ENCODE measurements at regions not wholly inside any gene's neighbourhood (a gene's known extent, or its start where the extent isn't known, plus 50 kb on each side); places are given as distances from the start of the nearest gene placed in this dataset.

DNA sequence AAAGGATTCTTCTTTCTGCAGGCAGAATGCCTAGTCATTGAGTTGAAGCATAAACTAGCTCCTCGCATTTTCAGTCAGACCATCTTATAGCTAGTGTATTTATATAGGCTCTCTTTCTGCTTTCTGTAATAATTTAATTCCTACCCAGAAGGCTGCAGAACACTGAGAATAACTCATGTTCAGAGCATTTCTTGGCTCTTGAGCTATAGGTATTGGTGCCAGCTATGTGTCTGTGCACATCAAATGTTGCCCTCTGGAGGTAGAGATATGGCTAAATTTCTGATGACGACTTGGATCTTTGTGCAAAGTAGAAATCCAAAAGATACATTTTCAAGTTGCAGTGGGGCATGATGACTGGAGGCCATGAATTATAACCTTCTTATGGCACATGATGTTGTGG is 336.2 kb upstream of the TPM1 start:
- Histone ChIP-seq H3K4me3 (replicated peaks in 1 of 4; ENCODE audit: control extremely low read depth in 1 of 4, insufficient read depth in 1 of 4, low read depth in 3 of 4, low read length in 4 of 4) (no peak overlapping the region), H3K27ac (ENCODE audit: insufficient read depth, low read length) (no peak overlapping the region), H3K79me2 (ENCODE audit: control insufficient read depth, insufficient read depth, low read length) (no peaks in the 10 kb centered on the region), H4K20me1 (ENCODE audit: control insufficient read depth, extremely low read depth, insufficient read depth, low read length) (no peaks in the 10 kb centered on the region), H3K9ac (ENCODE audit: insufficient read depth, low read length) (no peak overlapping the region), H3K4me2 (ENCODE audit: extremely low read depth, insufficient read depth, low read length) (no peak overlapping the region), H3K4me1 (ENCODE audit: control insufficient read depth, extremely low read depth, insufficient read depth, low read length) (no peaks in the 10 kb centered on the region), H3K9me3 (ENCODE audit: control insufficient read depth, insufficient read depth, low read depth, low read length) (no peaks in the 10 kb centered on the region), H2AFZ (ENCODE audit: low read length) (no peak overlapping the region), H3K27me3 (ENCODE audit: control insufficient read depth, insufficient read depth, low read length) (no peaks in the 10 kb centered on the region), H3K36me3 (ENCODE audit: control insufficient read depth, insufficient read depth, low read length) (peaks cover 1% of the 10 kb centered on the region)
- TF ChIP-seq, protein P1, sequence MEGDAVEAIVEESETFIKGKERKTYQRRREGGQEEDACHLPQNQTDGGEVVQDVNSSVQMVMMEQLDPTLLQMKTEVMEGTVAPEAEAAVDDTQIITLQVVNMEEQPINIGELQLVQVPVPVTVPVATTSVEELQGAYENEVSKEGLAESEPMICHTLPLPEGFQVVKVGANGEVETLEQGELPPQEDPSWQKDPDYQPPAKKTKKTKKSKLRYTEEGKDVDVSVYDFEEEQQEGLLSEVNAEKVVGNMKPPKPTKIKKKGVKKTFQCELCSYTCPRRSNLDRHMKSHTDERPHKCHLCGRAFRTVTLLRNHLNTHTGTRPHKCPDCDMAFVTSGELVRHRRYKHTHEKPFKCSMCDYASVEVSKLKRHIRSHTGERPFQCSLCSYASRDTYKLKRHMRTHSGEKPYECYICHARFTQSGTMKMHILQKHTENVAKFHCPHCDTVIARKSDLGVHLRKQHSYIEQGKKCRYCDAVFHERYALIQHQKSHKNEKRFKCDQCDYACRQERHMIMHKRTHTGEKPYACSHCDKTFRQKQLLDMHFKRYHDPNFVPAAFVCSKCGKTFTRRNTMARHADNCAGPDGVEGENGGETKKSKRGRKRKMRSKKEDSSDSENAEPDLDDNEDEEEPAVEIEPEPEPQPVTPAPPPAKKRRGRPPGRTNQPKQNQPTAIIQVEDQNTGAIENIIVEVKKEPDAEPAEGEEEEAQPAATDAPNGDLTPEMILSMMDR (conservative IDR thresholded peaks at IDR 0.05 in 1 of 2, IDR thresholded peaks at IDR 0.05 in 1 of 2; ENCODE audit: low read depth in 1 of 2, low read length in 2 of 2) = no peak
- TF ChIP-seq EZH2 (IDR thresholded peaks at IDR 0.05; ENCODE audit: low read length, missing control alignments) = no peak
- DNase-seq (ENCODE audit: low read depth in 2 of 2) = peak in 1 of 2 donors; percentile 12

DNA sequence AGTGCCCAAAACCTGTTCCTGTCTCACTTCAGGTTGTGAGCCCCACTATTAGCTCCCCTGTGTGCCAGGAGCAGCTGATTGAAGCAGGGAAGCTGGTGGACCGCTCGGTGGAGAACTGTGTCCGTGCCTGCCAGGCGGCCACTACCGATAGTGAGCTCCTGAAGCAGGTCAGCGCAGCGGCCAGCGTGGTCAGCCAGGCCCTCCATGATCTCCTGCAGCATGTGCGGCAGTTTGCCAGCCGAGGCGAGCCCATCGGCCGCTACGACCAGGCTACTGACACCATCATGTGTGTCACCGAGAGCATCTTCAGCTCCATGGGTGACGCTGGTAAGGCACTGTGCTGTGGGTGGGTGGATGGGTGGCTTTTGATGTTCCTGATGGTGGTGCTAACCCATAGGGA is 334.1 kb upstream of the TPM1 start:
- H3K36me3 ChIP-seq (ENCODE audit: control insufficient read depth, insufficient read depth, low read length) = peaks cover 1% of the 10 kb centered on the region
- H3K9ac ChIP-seq (ENCODE audit: insufficient read depth, low read length) = no peak overlapping the region
- no peaks in the 10 kb centered on the region for H3K9me3 ChIP-seq (ENCODE audit: control insufficient read depth, insufficient read depth, low read depth, low read length)
- no peak overlapping the region for H3K4me2 ChIP-seq (ENCODE audit: extremely low read depth, insufficient read depth, low read length)
- H3K79me2 ChIP-seq (ENCODE audit: control insufficient read depth, insufficient read depth, low read length) = no peaks in the 10 kb centered on the region
- H3K4me1 ChIP-seq (ENCODE audit: control insufficient read depth, extremely low read depth, insufficient read depth, low read length) = no peaks in the 10 kb centered on the region
- TF ChIP-seq EZH2 (IDR thresholded peaks at IDR 0.05; ENCODE audit: low read length, missing control alignments) = no peak
- TF ChIP-seq, protein P1 (conservative IDR thresholded peaks at IDR 0.05 in 1 of 2, IDR thresholded peaks at IDR 0.05 in 1 of 2; ENCODE audit: low read depth in 1 of 2, low read length in 2 of 2) = no peak
- H2AFZ ChIP-seq (ENCODE audit: low read length) = no peak overlapping the region
- H3K4me3 ChIP-seq (replicated peaks in 1 of 4; ENCODE audit: control extremely low read depth in 1 of 4, insufficient read depth in 1 of 4, low read depth in 3 of 4, low read length in 4 of 4) = no peak overlapping the region
- H3K27ac ChIP-seq (ENCODE audit: insufficient read depth, low read length) = no peak overlapping the region
- H3K27me3 ChIP-seq (ENCODE audit: control insufficient read depth, insufficient read depth, low read length) = no peaks in the 10 kb centered on the region
- no peak for DNase-seq (ENCODE audit: low read depth in 2 of 2)
- no peaks in the 10 kb centered on the region for H4K20me1 ChIP-seq (ENCODE audit: control insufficient read depth, extremely low read depth, insufficient read depth, low read length)

DNA sequence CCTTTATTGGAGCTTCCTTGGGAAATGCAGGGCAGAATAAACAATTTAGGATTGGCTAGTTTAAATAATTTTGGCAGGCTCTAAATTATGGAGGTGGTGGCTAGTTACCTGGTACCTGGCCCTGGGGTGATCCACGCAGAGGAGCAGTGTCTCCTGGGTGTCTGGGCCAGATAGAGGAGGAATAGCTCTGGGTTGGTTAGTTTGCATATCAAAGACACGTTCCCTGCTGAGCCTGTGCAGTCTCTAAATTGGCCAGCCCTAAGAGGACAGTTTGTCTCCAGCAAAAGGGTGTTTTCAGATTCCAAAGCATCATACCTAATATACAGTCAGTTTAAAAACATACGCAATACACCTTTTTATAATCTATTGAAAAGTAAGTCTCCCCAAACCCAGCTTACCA is 333.3 kb upstream of the TPM1 start:
- no peaks in the 10 kb centered on the region for H4K20me1 ChIP-seq (ENCODE audit: control insufficient read depth, extremely low read depth, insufficient read depth, low read length)
- H3K27me3 ChIP-seq (ENCODE audit: control insufficient read depth, insufficient read depth, low read length) = no peaks in the 10 kb centered on the region
- DNase-seq (ENCODE audit: low read depth in 2 of 2) = no peak
- no peak overlapping the region for H3K4me2 ChIP-seq (ENCODE audit: extremely low read depth, insufficient read depth, low read length)
- no peak for TF ChIP-seq EZH2 (IDR thresholded peaks at IDR 0.05; ENCODE audit: low read length, missing control alignments)
- TF ChIP-seq, protein P1 (conservative IDR thresholded peaks at IDR 0.05 in 1 of 2, IDR thresholded peaks at IDR 0.05 in 1 of 2; ENCODE audit: low read depth in 1 of 2, low read length in 2 of 2) = no peak
- H2AFZ ChIP-seq (ENCODE audit: low read length) = no peak overlapping the region
- H3K4me3 ChIP-seq (replicated peaks in 1 of 4; ENCODE audit: control extremely low read depth in 1 of 4, insufficient read depth in 1 of 4, low read depth in 3 of 4, low read length in 4 of 4) = no peak overlapping the region
- H3K27ac ChIP-seq (ENCODE audit: insufficient read depth, low read length) = no peak overlapping the region
- no peaks in the 10 kb centered on the region for H3K79me2 ChIP-seq (ENCODE audit: control insufficient read depth, insufficient read depth, low read length)
- H3K9me3 ChIP-seq (ENCODE audit: control insufficient read depth, insufficient read depth, low read depth, low read length) = no peaks in the 10 kb centered on the region
- H3K4me1 ChIP-seq (ENCODE audit: control insufficient read depth, extremely low read depth, insufficient read depth, low read length) = no peaks in the 10 kb centered on the region
- H3K9ac ChIP-seq (ENCODE audit: insufficient read depth, low read length) = no peak overlapping the region
- H3K36me3 ChIP-seq (ENCODE audit: control insufficient read depth, insufficient read depth, low read length) = peaks cover 1% of the 10 kb centered on the region

Measured in fibroblast of lung (primary cell).